Tibial nerve (tissue), 4 donors: ENCODE measurements at regions not wholly inside any gene's neighbourhood (a gene's known extent, or its start where the extent isn't known, plus 50 kb on each side); places are given as distances from the start of the nearest gene placed in this dataset.

ENCODE experiments used
- DNase-seq, 2 donors: peaks; one replicate each; pipeline ENCODE4 v3.0.0-alpha.2; 2019; ENCODE audit warnings: low spot score in 2 of 2
- H3K27ac ChIP-seq, 4 donors: fragments of 200-600 bp; sonication (generic) in 3 of 4; one replicate each; pipeline ENCODE4 v1.5.1; 2017 to 2019; ENCODE audit warnings: mild to moderate bottlenecking in 1 of 4
- H3K27me3 ChIP-seq, 2 donors: fragments of 200-600 bp; sonication (generic) in 1 of 2; one replicate each; pipeline versions ENCODE4 v1.5.1 to v1.6.0; 2017 to 2019
- H3K36me3 ChIP-seq, 3 donors: fragments of 200-600 bp; sonication (generic); one replicate each; pipeline ENCODE4 v1.5.1; 2018 to 2019
- H3K4me1 ChIP-seq, 4 donors: fragments of 200-600 bp; sonication (generic) in 3 of 4; one replicate each; pipeline ENCODE4 v1.5.1; 2017 to 2019
- H3K4me3 ChIP-seq, 4 donors: fragments of 200-600 bp; sonication (generic) in 3 of 4; one replicate each; pipeline ENCODE4 v1.5.1; 2017 to 2019; ENCODE audit warnings: mild to moderate bottlenecking in 1 of 4, moderate library complexity in 1 of 4
- H3K9me3 ChIP-seq, 4 donors: fragments of 200-600 bp; sonication (generic) in 3 of 4; one replicate each; pipeline ENCODE4 v1.5.1; 2017 to 2019
- CTCF ChIP-seq, 5 experiments: fragments of 200-600 bp in 3 of 5; fragments of 450-650 bp in 2 of 5; sonication (generic) in 3 of 5; IDR thresholded peaks; one replicate each; pipeline ENCODE4 v1.5.1; 2016 to 2019; ENCODE audit warnings: antibody characterized with exemption in 5 of 5, mild to moderate bottlenecking in 3 of 5, moderate library complexity in 2 of 5
- EP300 ChIP-seq, 2 donors: sonication (generic); formaldehyde crosslinking; IDR thresholded peaks; one replicate each; pipeline ENCODE4 v1.6.1; 2017; ENCODE audit warnings: antibody characterized with exemption in 2 of 2, mild to moderate bottlenecking in 1 of 2
- POLR2A ChIP-seq, 2 donors: fragments of 450-650 bp; IDR thresholded peaks; one replicate each; pipeline ENCODE4 v1.6.1; 2017; ENCODE audit warnings: antibody characterized with exemption in 2 of 2, mild to moderate bottlenecking in 2 of 2, moderate library complexity in 2 of 2
- WGBS, 2 donors: methylation state at CpG; one replicate each; pipeline ENCODE4 v1.1.5; 2018; 5-methylcytosine and 5-hydroxymethylcytosine counted together

GRCh38 chr10:4479342-4479741, 346.7 kb upstream of the AKR1E2 start:
- Histone ChIP-seq H3K36me3 (no peaks in the 10 kb centered on the region), H3K27me3 (no peaks in the 10 kb centered on the region)
- DNase-seq = no peak

GRCh38 chr10:4477664-4478063, 348.3 kb upstream of the AKR1E2 start:
- no peak for DNase-seq
- H3K9me3 ChIP-seq = no peaks in the 10 kb centered on the region
- H3K36me3 ChIP-seq = no peaks in the 10 kb centered on the region
- H3K27ac ChIP-seq = no peak overlapping the region
- 82 to 91% methylated on average over 4 of the region's 4 CpGs for WGBS, 2 donors
- TF ChIP-seq EP300 (IDR thresholded peaks at IDR 0.05) (no peak), CTCF (IDR thresholded peaks at IDR 0.05) (no peak), POLR2A (IDR thresholded peaks at IDR 0.05) (no peak)
- no peaks in the 10 kb centered on the region for H3K27me3 ChIP-seq
- no peak overlapping the region for H3K4me3 ChIP-seq
- H3K4me1 ChIP-seq = peaks cover 0 to 3% (median 0%) of the 10 kb centered on the region in 4 donors

More at GRCh38 chr10:4479342-4479741, 346.7 kb upstream of the AKR1E2 start:
- TF ChIP-seq EP300 (IDR thresholded peaks at IDR 0.05) = no peak
- no peak for TF ChIP-seq POLR2A (IDR thresholded peaks at IDR 0.05)
- no peak for TF ChIP-seq CTCF (IDR thresholded peaks at IDR 0.05)
- H3K27ac ChIP-seq = no peak overlapping the region
- H3K4me1 ChIP-seq = peaks cover 0 to 3% (median 0%) of the 10 kb centered on the region in 4 donors
- H3K4me3 ChIP-seq = no peak overlapping the region
- WGBS, 2 donors = 81 to 82% methylated on average over 5 of the region's 5 CpGs
- no peaks in the 10 kb centered on the region for H3K9me3 ChIP-seq

GRCh38 chr10:4475827-4476490, 350.0 kb upstream of the AKR1E2 start:
- no peaks in the 10 kb centered on the region for H3K9me3 ChIP-seq
- H3K4me3 ChIP-seq = no peak overlapping the region
- H3K27ac ChIP-seq = no peak overlapping the region
- H3K36me3 ChIP-seq = no peaks in the 10 kb centered on the region
- no peaks in the 10 kb centered on the region for H3K27me3 ChIP-seq
- H3K4me1 ChIP-seq = peaks cover 0 to 3% (median 0%) of the 10 kb centered on the region in 4 donors
- no peak for DNase-seq
- no peak for TF ChIP-seq CTCF (IDR thresholded peaks at IDR 0.05)
- TF ChIP-seq EP300 (IDR thresholded peaks at IDR 0.05) = no peak
- no peak for TF ChIP-seq POLR2A (IDR thresholded peaks at IDR 0.05)
- 79 to 80% methylated on average over 13 of the region's 13 CpGs for WGBS, 2 donors

GRCh38 chr10:4474829-4475228, 351.2 kb upstream of the AKR1E2 start:
- Histone ChIP-seq H3K4me3 (no peak overlapping the region), H3K4me1 (no peaks in the 10 kb centered on the region), H3K36me3 (no peaks in the 10 kb centered on the region), H3K9me3 (no peaks in the 10 kb centered on the region), H3K27me3 (no peaks in the 10 kb centered on the region), H3K27ac (no peak overlapping the region)
- no peak for DNase-seq
- TF ChIP-seq POLR2A (IDR thresholded peaks at IDR 0.05) = no peak
- no peak for TF ChIP-seq EP300 (IDR thresholded peaks at IDR 0.05)
- WGBS, 2 donors = 85 to 91% methylated on average over 8 of the region's 8 CpGs

- no peaks in the 10 kb centered on the region for H3K27me3 ChIP-seq
- no peak for TF ChIP-seq POLR2A (IDR thresholded peaks at IDR 0.05)
- TF ChIP-seq CTCF (IDR thresholded peaks at IDR 0.05) = no peak
- TF ChIP-seq EP300 (IDR thresholded peaks at IDR 0.05) = no peak
- H3K27ac ChIP-seq = no peak overlapping the region
- no peaks in the 10 kb centered on the region for H3K9me3 ChIP-seq
- 79 to 80% methylated on average over 2 of the region's 2 CpGs for WGBS, 2 donors
- no peaks in the 10 kb centered on the region for H3K36me3 ChIP-seq
- no peaks in the 10 kb centered on the region for H3K4me1 ChIP-seq
- DNase-seq = no peak
- no peak overlapping the region for H3K4me3 ChIP-seq
Observed at GRCh38 chr10:4473977-4474376, 352.0 kb upstream of the AKR1E2 start.
